Astrocyte of the cerebellum (primary cell): ENCODE measurements at regions not wholly inside any gene's neighbourhood (a gene's known extent, or its start where the extent isn't known, plus 50 kb on each side); places are given as distances from the start of the nearest gene placed in this dataset.

Experiments
- DNase-seq: peaks from one replicate; pipeline ENCODE4 v3.0.0-alpha.2; 2011; ENCODE audit warnings: low read depth
- H3K4me3 ChIP-seq: 2 replicates; pipeline ENCODE4 v1.5.1; 2011; ENCODE audit warnings: mild to moderate bottlenecking, low read depth, low read length, moderate library complexity
- in situ Hi-C: cut with HindIII; loops from 2 replicates; pipeline ENCODE4 v1.10.0; 2017; ENCODE audit warnings: low sequenced_read_pairs
- TF ChIP-seq, protein P1 (sequence below): IDR thresholded peaks from 2 replicates; pipeline ENCODE4 v1.5.1; 2012; ENCODE audit warnings: low read length, low read depth, moderate library complexity, mild to moderate bottlenecking; ENCODE audit errors: missing control alignments

DNA sequence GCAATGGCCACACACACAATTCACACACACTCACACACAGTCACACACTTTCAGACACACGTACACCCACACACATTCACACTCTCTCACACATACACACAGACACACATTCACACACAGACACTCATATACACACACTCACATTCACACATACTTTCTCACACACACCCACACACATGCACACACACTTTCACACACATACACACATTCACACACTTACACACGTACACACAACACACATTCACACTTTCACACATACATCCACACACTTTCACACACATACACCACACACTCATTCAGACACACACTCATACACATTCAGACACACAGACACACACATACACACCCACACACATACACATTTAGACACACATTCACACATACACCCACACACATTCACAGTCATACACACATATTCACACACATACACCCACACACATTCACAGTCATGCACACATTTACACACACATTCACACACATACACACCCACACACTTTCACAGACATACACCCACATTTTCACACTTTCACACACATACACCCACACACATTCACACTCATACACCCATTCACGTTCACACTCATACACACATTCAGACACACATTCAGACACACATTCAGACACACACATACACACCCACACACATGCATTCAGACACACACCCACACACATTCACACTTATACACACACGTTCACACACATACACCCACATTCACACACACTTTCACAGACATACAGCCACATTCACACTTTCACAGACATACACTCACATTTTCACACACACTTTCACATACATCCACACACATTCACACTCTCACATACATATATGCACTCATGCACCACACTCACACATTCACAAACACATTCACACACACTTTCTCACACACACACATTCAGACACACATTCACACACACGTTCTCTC is 52.6 kb upstream of the C14orf180 start:
- TF ChIP-seq, protein P1, sequence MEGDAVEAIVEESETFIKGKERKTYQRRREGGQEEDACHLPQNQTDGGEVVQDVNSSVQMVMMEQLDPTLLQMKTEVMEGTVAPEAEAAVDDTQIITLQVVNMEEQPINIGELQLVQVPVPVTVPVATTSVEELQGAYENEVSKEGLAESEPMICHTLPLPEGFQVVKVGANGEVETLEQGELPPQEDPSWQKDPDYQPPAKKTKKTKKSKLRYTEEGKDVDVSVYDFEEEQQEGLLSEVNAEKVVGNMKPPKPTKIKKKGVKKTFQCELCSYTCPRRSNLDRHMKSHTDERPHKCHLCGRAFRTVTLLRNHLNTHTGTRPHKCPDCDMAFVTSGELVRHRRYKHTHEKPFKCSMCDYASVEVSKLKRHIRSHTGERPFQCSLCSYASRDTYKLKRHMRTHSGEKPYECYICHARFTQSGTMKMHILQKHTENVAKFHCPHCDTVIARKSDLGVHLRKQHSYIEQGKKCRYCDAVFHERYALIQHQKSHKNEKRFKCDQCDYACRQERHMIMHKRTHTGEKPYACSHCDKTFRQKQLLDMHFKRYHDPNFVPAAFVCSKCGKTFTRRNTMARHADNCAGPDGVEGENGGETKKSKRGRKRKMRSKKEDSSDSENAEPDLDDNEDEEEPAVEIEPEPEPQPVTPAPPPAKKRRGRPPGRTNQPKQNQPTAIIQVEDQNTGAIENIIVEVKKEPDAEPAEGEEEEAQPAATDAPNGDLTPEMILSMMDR, result no peak
- no peak overlapping the region for H3K4me3 ChIP-seq
- in situ Hi-C loops, result no loop called here
- DNase-seq, result no peak

DNA sequence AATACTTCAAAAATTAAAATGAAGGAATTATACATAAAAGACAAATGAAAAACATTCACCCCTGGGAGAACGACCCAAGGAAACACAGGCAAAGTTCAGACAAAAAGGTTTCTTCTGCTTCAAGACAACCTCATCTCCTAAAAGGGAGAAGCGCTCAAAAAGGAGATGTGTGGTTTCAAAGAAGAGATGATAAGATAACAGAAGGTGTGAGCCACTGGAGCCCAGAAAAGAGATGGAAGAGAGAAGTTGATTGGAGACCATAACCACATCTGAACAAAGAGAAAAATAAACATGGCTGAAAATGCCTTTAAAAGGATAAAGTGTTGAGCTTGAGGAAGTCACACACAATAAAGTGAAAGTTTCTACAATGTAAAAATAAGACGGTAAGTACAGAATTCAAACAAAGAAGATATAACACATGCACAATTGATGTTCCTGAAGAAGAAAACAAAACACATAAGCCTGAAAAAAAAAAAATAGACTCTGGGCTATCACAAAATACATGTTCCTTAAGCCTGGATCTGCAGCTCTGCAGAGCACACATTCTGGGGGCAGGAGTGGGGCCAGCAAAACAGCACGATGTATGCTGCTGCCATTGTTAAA is 51.6 kb upstream of the C14orf180 start:
- in situ Hi-C loops, result no loop called here
- no peak overlapping the region for H3K4me3 ChIP-seq
- no peak for DNase-seq
- TF ChIP-seq, protein P1, result no peak

DNA sequence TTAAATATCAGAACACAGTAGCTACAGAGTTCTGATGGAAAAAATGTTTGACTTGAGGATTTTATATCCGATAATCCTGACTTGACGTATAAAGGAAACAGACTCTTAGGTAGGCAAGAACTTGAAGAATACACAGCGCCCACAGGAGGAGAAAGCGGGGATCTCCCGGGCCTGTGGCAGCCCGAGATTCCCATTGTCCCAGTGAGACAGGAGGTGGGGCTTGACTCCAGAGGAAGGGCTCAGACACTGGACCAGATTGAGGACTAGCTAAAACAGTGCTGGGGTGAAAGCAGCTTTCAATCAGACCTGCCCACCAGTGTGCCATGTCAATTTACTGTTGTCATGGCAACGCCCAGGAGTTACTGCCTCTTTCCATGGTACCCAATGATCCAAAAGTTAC is 51.1 kb upstream of the C14orf180 start:
- TF ChIP-seq, protein P1, result no peak
- in situ Hi-C loops, result no loop called here

More for the DNA sequence above, 51.1 kb upstream of the C14orf180 start:
- H3K4me3 ChIP-seq, result no peak overlapping the region
- DNase-seq, result no peak
